ENCODE measurements at regions not wholly inside any gene's neighbourhood (a gene's known extent, or its start where the extent isn't known, plus 50 kb on each side); places are given as distances from the start of the nearest gene placed in this dataset.
"Not testable (repeated sequence)": the region's sequence is repeated elsewhere in the genome, so short reads cannot be mapped to it uniquely, and the experiment has no call there.

DNA sequence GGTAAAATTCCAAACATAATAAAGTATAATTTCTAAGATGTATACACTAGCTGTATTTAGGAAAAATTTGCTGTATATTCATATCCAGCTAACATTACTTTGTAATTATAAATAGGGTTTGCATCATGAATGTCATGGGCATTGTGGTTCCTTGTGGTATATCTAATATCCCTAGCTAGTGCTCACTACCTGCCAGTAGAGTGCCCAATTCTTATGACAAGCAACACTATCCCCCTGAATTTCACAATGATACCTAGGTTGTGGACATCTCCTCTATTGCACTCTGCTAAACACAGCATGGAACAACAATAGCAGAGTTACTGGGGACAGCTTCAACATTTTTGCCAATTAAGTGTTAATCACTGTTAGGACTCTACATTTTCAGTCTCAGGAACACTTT, 1656.5 kb downstream of the EFNA5 start:
- DNase-seq (ENCODE audit: low read depth) = no peak
- Histone ChIP-seq H3K36me3 (ENCODE audit: control insufficient read depth, insufficient read depth, low read length) (no peaks in the 10 kb centered on the region), H3K27me3 (ENCODE audit: control insufficient read depth, insufficient read depth, low read length) (no peaks in the 10 kb centered on the region), H3K4me3 (ENCODE audit: low read depth, low read length) (no peak overlapping the region)
- TF ChIP-seq, protein P1, sequence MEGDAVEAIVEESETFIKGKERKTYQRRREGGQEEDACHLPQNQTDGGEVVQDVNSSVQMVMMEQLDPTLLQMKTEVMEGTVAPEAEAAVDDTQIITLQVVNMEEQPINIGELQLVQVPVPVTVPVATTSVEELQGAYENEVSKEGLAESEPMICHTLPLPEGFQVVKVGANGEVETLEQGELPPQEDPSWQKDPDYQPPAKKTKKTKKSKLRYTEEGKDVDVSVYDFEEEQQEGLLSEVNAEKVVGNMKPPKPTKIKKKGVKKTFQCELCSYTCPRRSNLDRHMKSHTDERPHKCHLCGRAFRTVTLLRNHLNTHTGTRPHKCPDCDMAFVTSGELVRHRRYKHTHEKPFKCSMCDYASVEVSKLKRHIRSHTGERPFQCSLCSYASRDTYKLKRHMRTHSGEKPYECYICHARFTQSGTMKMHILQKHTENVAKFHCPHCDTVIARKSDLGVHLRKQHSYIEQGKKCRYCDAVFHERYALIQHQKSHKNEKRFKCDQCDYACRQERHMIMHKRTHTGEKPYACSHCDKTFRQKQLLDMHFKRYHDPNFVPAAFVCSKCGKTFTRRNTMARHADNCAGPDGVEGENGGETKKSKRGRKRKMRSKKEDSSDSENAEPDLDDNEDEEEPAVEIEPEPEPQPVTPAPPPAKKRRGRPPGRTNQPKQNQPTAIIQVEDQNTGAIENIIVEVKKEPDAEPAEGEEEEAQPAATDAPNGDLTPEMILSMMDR (IDR thresholded peaks at IDR 0.05; ENCODE audit: insufficient read depth, low read length, poor library complexity, severe bottlenecking) = no peak

DNA sequence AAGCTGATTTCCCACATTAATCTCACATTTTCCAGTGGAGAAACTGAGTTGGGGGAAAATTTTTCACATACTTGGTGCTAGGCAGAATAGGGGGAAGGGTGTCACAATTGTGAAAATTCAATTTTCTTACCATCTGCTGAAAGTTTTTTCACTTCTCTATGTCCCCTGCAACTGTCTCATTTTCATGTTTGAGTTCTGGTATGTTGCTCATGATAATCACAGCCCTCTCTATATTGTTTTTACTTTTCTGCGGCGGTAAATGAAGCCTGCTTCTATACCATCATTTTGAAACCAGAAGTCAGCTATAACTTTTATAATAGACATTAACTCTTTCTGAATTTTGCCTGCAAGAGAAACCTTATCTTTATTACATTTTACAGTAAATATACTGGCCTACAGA, 1664.5 kb downstream of the EFNA5 start:
- TF ChIP-seq, protein P1 (IDR thresholded peaks at IDR 0.05; ENCODE audit: insufficient read depth, low read length, poor library complexity, severe bottlenecking) = no peak
- Histone ChIP-seq H3K4me3 (ENCODE audit: low read depth, low read length) (no peak overlapping the region), H3K27me3 (ENCODE audit: control insufficient read depth, insufficient read depth, low read length) (no peaks in the 10 kb centered on the region), H3K36me3 (ENCODE audit: control insufficient read depth, insufficient read depth, low read length) (no peaks in the 10 kb centered on the region)
- no peak for DNase-seq (ENCODE audit: low read depth)

DNA sequence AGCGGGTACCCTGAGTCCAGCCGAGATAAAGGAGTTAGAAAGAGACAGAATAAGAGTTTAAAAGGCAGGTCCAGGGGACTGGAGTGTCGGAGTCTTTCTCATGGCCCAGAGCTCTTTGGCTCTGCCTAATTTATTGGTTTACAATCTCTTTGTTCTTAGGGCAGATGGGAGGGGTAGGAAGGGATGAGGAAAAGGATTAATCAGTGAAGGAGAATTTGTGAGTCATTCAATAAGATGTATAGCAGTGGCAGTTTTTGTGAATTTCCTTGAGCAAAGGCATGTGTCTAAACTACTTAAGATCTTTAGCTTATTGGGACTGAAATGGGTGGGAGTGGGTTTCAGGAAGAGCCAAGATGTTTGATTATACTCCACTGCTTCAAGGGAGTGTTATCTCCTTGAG, 1671.7 kb downstream of the EFNA5 start:
- DNase-seq (ENCODE audit: low read depth); H3K27me3 ChIP-seq (ENCODE audit: control insufficient read depth, insufficient read depth, low read length); H3K36me3 ChIP-seq (ENCODE audit: control insufficient read depth, insufficient read depth, low read length); H3K4me3 ChIP-seq (ENCODE audit: low read depth, low read length): not testable (repeated sequence)

DNA sequence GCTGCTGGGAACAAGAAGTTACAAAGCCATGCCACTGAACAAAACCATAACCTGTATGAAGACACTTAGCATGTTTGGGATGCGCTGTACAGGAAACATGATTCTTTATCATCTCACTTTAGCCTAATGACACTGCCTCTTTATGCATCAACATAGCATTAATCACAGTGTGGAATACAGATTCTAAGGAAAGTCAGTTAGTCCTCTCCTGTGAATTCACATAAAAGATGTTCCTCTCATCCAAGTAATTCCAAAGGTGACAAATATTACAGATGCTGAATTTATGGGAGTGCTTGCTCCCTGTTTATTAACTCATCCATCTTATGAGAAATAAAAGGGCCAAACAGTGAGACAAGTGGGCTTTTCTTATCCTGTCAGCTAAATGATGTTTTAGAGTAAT, 1677.7 kb downstream of the EFNA5 start:
- no peak for DNase-seq (ENCODE audit: low read depth)
- Histone ChIP-seq H3K4me3 (ENCODE audit: low read depth, low read length) (no peak overlapping the region), H3K27me3 (ENCODE audit: control insufficient read depth, insufficient read depth, low read length) (no peaks in the 10 kb centered on the region), H3K36me3 (ENCODE audit: control insufficient read depth, insufficient read depth, low read length) (no peaks in the 10 kb centered on the region)
- TF ChIP-seq, protein P1 (IDR thresholded peaks at IDR 0.05; ENCODE audit: insufficient read depth, low read length, poor library complexity, severe bottlenecking) = no peak

DNA sequence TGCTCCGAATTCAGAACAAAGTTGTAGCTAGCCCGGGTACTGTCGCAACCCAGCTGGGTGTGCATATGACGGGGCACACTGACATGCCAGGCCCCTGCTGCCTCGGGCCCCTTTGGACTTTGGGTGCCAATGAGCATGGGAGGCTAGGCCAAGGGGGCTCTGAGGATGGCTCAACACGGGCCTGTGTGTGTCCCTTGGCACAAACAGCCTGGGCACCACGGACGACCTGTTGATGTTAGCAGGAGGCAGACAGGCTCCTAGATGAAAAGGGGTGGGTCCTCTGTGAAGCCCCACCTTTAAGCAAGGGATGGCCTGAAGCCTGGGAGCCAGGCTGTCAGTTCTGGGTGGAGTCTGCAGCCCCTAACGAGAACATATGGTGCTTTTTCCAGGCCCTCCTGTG, 1688.2 kb downstream of the EFNA5 start:
- no peak overlapping the region for H3K4me3 ChIP-seq (ENCODE audit: low read depth, low read length)
- TF ChIP-seq, protein P1 (IDR thresholded peaks at IDR 0.05; ENCODE audit: insufficient read depth, low read length, poor library complexity, severe bottlenecking) = no peak
- no peaks in the 10 kb centered on the region for H3K36me3 ChIP-seq (ENCODE audit: control insufficient read depth, insufficient read depth, low read length)
- no peaks in the 10 kb centered on the region for H3K27me3 ChIP-seq (ENCODE audit: control insufficient read depth, insufficient read depth, low read length)
- DNase-seq (ENCODE audit: low read depth) = no peak

DNA sequence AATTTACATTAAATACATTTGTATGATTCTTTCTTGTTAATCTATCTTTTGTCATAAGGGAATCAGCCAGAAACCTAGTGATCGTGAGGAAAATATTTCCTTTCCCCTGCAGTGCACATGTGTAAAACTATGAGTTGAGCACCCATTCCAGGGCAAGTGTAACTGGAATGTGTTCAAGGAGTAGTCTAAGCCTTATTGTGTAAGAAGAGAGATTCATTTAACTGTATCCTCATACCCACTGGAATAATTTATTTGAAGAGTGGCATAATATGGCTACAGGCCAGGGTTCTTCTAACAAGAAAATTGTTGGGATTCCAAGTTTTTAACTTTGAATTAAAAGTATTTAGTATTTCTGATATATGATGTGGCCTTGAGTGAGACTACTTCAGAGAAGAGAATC, 1692.7 kb downstream of the EFNA5 start:
- TF ChIP-seq, protein P1 (IDR thresholded peaks at IDR 0.05; ENCODE audit: insufficient read depth, low read length, poor library complexity, severe bottlenecking) = no peak
- H3K27me3 ChIP-seq (ENCODE audit: control insufficient read depth, insufficient read depth, low read length) = no peaks in the 10 kb centered on the region
- H3K36me3 ChIP-seq (ENCODE audit: control insufficient read depth, insufficient read depth, low read length) = no peaks in the 10 kb centered on the region
- no peak overlapping the region for H3K4me3 ChIP-seq (ENCODE audit: low read depth, low read length)
- no peak for DNase-seq (ENCODE audit: low read depth)
